ENCODE measurements at regions not wholly inside any gene's neighbourhood (a gene's known extent, or its start where the extent isn't known, plus 50 kb on each side); places are given as distances from the start of the nearest gene placed in this dataset.

DNA sequence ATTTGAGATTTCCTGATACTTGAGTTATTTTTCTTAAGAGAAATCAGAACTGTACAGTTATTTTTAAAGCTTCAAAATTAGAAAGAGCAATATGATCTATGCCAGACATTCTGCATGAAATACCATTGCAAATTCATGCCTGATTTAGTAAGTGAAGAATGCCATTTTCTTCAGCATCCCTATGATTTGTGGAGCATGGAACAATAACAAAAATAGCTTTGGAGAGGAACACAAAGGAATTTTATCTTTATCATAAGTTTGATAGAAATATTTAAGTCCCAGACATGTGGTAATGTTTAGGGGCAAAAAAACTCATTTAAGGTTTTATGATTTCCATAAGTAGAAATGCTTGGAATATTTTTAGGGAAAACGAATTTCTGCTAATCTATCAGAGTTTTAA, 1863.4 kb downstream of the EFNA5 start:
- Histone ChIP-seq H3K27ac (ENCODE audit: extremely low read depth, low read depth, low read length) (no peak overlapping the region), H3K36me3 (ENCODE audit: control insufficient read depth in 2 of 2, insufficient read depth in 1 of 2, low read length in 2 of 2) (no peaks in the 10 kb centered on the region), H3K4me1 (ENCODE audit: control insufficient read depth, insufficient read depth, low read length) (no peaks in the 10 kb centered on the region), H3K4me3 (ENCODE audit: low read depth, low read length) (no peak overlapping the region), H3K9me3 (ENCODE audit: control insufficient read depth, insufficient read depth, low read depth, low read length) (no peaks in the 10 kb centered on the region)
- POLR2A ChIA-PET, result no interaction called here
- CTCF ChIA-PET, result no interaction called here
- TF ChIP-seq ZNF211 (tag by site-specific recombination; IDR thresholded peaks at IDR 0.05; ENCODE audit: low read depth) (no peak), RBAK (tag by site-specific recombination; IDR thresholded peaks at IDR 0.05) (no peak), ZNF544 (tag by site-specific recombination; IDR thresholded peaks at IDR 0.05) (no peak), ZNF138 (tag by site-specific recombination; IDR thresholded peaks at IDR 0.05; ENCODE audit: borderline replicate concordance) (no peak), ZNF530 (tag by site-specific recombination; IDR thresholded peaks at IDR 0.05; ENCODE audit: low read depth) (no peak), ZNF19 (tag by site-specific recombination; IDR thresholded peaks at IDR 0.05; ENCODE audit: low read depth) (no peak), ZNF510 (tag by site-specific recombination; IDR thresholded peaks at IDR 0.05; ENCODE audit: insufficient replicate concordance) (no peak), ZNF214 (tag by site-specific recombination; IDR thresholded peaks at IDR 0.05; ENCODE audit: borderline replicate concordance) (no peak), ZNF654 (tag by site-specific recombination; IDR thresholded peaks at IDR 0.05; ENCODE audit: low read depth) (no peak), ZNF747 (tag by site-specific recombination; IDR thresholded peaks at IDR 0.05) (no peak)
- TF ChIP-seq, protein P1, sequence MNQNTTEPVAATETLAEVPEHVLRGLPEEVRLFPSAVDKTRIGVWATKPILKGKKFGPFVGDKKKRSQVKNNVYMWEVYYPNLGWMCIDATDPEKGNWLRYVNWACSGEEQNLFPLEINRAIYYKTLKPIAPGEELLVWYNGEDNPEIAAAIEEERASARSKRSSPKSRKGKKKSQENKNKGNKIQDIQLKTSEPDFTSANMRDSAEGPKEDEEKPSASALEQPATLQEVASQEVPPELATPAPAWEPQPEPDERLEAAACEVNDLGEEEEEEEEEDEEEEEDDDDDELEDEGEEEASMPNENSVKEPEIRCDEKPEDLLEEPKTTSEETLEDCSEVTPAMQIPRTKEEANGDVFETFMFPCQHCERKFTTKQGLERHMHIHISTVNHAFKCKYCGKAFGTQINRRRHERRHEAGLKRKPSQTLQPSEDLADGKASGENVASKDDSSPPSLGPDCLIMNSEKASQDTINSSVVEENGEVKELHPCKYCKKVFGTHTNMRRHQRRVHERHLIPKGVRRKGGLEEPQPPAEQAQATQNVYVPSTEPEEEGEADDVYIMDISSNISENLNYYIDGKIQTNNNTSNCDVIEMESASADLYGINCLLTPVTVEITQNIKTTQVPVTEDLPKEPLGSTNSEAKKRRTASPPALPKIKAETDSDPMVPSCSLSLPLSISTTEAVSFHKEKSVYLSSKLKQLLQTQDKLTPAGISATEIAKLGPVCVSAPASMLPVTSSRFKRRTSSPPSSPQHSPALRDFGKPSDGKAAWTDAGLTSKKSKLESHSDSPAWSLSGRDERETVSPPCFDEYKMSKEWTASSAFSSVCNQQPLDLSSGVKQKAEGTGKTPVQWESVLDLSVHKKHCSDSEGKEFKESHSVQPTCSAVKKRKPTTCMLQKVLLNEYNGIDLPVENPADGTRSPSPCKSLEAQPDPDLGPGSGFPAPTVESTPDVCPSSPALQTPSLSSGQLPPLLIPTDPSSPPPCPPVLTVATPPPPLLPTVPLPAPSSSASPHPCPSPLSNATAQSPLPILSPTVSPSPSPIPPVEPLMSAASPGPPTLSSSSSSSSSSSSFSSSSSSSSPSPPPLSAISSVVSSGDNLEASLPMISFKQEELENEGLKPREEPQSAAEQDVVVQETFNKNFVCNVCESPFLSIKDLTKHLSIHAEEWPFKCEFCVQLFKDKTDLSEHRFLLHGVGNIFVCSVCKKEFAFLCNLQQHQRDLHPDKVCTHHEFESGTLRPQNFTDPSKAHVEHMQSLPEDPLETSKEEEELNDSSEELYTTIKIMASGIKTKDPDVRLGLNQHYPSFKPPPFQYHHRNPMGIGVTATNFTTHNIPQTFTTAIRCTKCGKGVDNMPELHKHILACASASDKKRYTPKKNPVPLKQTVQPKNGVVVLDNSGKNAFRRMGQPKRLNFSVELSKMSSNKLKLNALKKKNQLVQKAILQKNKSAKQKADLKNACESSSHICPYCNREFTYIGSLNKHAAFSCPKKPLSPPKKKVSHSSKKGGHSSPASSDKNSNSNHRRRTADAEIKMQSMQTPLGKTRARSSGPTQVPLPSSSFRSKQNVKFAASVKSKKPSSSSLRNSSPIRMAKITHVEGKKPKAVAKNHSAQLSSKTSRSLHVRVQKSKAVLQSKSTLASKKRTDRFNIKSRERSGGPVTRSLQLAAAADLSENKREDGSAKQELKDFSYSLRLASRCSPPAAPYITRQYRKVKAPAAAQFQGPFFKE (tag by site-specific recombination; IDR thresholded peaks at IDR 0.05; ENCODE audit: borderline replicate concordance), result no peak

DNA sequence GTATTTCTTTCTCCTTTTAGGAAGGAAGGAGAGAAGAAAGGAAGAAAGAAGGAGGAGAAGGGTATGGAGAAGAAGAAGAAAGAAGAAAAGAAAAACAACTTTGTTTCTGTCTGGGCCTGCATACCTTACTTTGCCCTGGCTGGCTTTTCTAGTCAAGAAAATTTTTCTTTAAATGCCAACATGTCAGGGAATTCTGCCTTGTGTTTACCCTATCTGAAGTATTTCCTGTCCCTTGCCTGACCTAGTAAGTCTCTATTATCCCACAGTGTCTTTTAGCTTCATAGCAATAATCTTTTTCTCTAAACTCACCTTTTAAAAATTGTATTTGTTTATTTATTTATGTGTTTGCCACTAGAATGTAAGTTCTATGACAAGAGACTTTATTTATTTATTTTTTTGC, 1864.1 kb downstream of the EFNA5 start:
- H3K27ac ChIP-seq (ENCODE audit: extremely low read depth, low read depth, low read length), result no peak overlapping the region
- ChIA-PET POLR2A (no interaction called here), CTCF (no interaction called here)
- H3K9me3 ChIP-seq (ENCODE audit: control insufficient read depth, insufficient read depth, low read depth, low read length), result no peaks in the 10 kb centered on the region
- H3K4me1 ChIP-seq (ENCODE audit: control insufficient read depth, insufficient read depth, low read length), result no peaks in the 10 kb centered on the region
- no peaks in the 10 kb centered on the region for H3K36me3 ChIP-seq (ENCODE audit: control insufficient read depth in 2 of 2, insufficient read depth in 1 of 2, low read length in 2 of 2)
- no peak overlapping the region for H3K4me3 ChIP-seq (ENCODE audit: low read depth, low read length)
- no peak for TF ChIP-seq ZNF211 (tag by site-specific recombination; IDR thresholded peaks at IDR 0.05; ENCODE audit: low read depth)
- no peak for TF ChIP-seq HOXA7 (CRISPR knock-in tag; IDR thresholded peaks at IDR 0.05; ENCODE audit: borderline replicate concordance)
- no peak for TF ChIP-seq INSM2 (tag by site-specific recombination; IDR thresholded peaks at IDR 0.05)
- TF ChIP-seq, protein P2, sequence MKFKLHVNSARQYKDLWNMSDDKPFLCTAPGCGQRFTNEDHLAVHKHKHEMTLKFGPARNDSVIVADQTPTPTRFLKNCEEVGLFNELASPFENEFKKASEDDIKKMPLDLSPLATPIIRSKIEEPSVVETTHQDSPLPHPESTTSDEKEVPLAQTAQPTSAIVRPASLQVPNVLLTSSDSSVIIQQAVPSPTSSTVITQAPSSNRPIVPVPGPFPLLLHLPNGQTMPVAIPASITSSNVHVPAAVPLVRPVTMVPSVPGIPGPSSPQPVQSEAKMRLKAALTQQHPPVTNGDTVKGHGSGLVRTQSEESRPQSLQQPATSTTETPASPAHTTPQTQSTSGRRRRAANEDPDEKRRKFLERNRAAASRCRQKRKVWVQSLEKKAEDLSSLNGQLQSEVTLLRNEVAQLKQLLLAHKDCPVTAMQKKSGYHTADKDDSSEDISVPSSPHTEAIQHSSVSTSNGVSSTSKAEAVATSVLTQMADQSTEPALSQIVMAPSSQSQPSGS (tag by site-specific recombination; IDR thresholded peaks at IDR 0.05; ENCODE audit: low read depth), result no peak
- TF ChIP-seq KLF16 (tag by site-specific recombination; IDR thresholded peaks at IDR 0.05), result no peak
- TF ChIP-seq ZNF148 (tag by site-specific recombination; IDR thresholded peaks at IDR 0.05; ENCODE audit: borderline replicate concordance), result no peak
- TF ChIP-seq ZNF37A (tag by site-specific recombination; IDR thresholded peaks at IDR 0.05), result no peak
- no peak for TF ChIP-seq ZNF302 (tag by site-specific recombination; IDR thresholded peaks at IDR 0.05; ENCODE audit: low read depth)
- no peak for TF ChIP-seq ZNF18 (tag by site-specific recombination; IDR thresholded peaks at IDR 0.05)
- TF ChIP-seq ZNF555 (tag by site-specific recombination; conservative IDR thresholded peaks at IDR 0.05), result no peak

All from HEK293 (cell line).